ENCODE measurements at regions not wholly inside any gene's neighbourhood (a gene's known extent, or its start where the extent isn't known, plus 50 kb on each side); places are given as distances from the start of the nearest gene placed in this dataset.

DNA sequence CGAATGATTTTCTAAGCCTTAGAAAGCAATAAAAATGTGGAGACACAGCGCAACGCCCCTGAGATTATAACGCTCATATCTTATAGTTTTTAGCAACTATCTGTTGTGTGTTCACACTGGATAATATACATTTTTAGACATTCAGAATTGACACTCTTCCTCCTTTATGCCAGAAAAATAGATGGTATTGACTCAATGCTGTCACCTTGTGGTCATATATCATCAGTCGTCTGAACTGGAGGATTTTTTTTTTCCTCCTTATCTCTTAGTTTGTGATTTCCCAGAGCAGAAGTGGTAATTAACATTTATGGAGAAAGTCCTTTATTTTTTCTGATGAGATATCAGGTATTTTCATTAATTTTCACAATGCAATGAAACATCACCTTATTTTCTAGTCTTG lies 759.6 kb downstream of the RAB28 start:
- H2BK120ac ChIP-seq (ENCODE audit: low read depth, low read length) = no peak overlapping the region
- CTCF ChIA-PET = no interaction called here
- no peaks in the 10 kb centered on the region for H3K36me3 ChIP-seq (ENCODE audit: control insufficient read depth, insufficient read depth, low read length)
- in situ Hi-C loops (cut with MboI; ENCODE audit: low sequenced_read_pairs) (no loop called here), dilution Hi-C loops (cut with HindIII; ENCODE audit: low sequenced_read_pairs, unreplicated experiment) (no loop called here), intact Hi-C loops (cut with micrococcal nuclease) (no loop called here)
- no peak overlapping the region for H2AK9ac ChIP-seq (replicated peaks; ENCODE audit: low read depth, low read length, poor library complexity)
- H3K56ac ChIP-seq (ENCODE audit: extremely low read depth, insufficient read depth, low read length) = no peak overlapping the region
- H2BK5ac ChIP-seq (ENCODE audit: low read depth, low read length, poor library complexity, severe bottlenecking) = no peak overlapping the region
- no peak overlapping the region for H3K4me3 ChIP-seq (ENCODE audit: insufficient read depth, low read depth, low read length)
- H3K27me3 ChIP-seq (ENCODE audit: control insufficient read depth, insufficient read depth, low read length) = no peaks in the 10 kb centered on the region
- H2BK15ac ChIP-seq (ENCODE audit: low read depth, low read length) = no peak overlapping the region
- H3K9me3 ChIP-seq (ENCODE audit: control insufficient read depth, insufficient read depth, low read length) = peaks cover 4% of the 10 kb centered on the region; the same call in 1 of the 2 replicates
- H2AFZ ChIP-seq (replicated peaks; ENCODE audit: low read length, poor library complexity) = no peak overlapping the region
- H2BK20ac ChIP-seq (ENCODE audit: low read depth, low read length) = no peak overlapping the region
- no peak overlapping the region for H3K4ac ChIP-seq (ENCODE audit: low read depth, low read length)
- H3K14ac ChIP-seq (replicated peaks; ENCODE audit: low read depth, low read length) = no peak overlapping the region
- DNase-seq (no peak), ATAC-seq (ENCODE audit: low read depth) (no peak)
- no peak overlapping the region for H3K18ac ChIP-seq (ENCODE audit: low read depth, low read length)
- no peaks in the 10 kb centered on the region for H4K20me1 ChIP-seq (ENCODE audit: insufficient read depth, low read length)
- no peak overlapping the region for H3K23ac ChIP-seq (ENCODE audit: low read depth, low read length)
- H2AK5ac ChIP-seq (ENCODE audit: low read depth, low read length) = no peak overlapping the region
- no peak overlapping the region for H3K27ac ChIP-seq (ENCODE audit: insufficient read depth, low read length)
- no peaks in the 10 kb centered on the region for H3K4me1 ChIP-seq (ENCODE audit: control insufficient read depth, insufficient read depth, low read length)
- no peaks in the 10 kb centered on the region for H3K9me1 ChIP-seq (ENCODE audit: insufficient read depth, low read length)
- no peak overlapping the region for H4K8ac ChIP-seq (ENCODE audit: low read depth in 2 of 2, low read length in 2 of 2)
- no peak overlapping the region for H3K4me2 ChIP-seq (ENCODE audit: low read depth, low read length)
- H4K91ac ChIP-seq (ENCODE audit: insufficient read depth, low read depth, low read length) = no peak overlapping the region
- no TSS peak for BruUV-seq (replicated peaks)
- TF ChIP-seq SMC3 (IDR thresholded peaks at IDR 0.05; ENCODE audit: low read depth, low read length) (peak; percentile 22; the same call in 1 of the 2 replicates), CTCF (conservative IDR thresholded peaks at IDR 0.05; ENCODE audit: low read depth, low read length) (peak; percentile 36), CHD1 (IDR thresholded peaks at IDR 0.05; ENCODE audit: low read depth, low read length) (no peak), NFE2L2 (IDR thresholded peaks at IDR 0.05; ENCODE audit: low read depth, low read length) (no peak), RFX5 (IDR thresholded peaks at IDR 0.05; ENCODE audit: low read depth, low read length) (no peak)
- H4K5ac ChIP-seq (ENCODE audit: low read depth, low read length) = no peak overlapping the region
- no CpG with 5 or more reads among the region's 5 CpGs for WGBS, 2 experiments (ENCODE audit: extremely low coverage in 2 of 2, insufficient read length in 1 of 2)
- H3K9ac ChIP-seq (ENCODE audit: low read depth, low read length) = no peak overlapping the region
- POLR2A ChIA-PET (ENCODE audit: unreplicated experiment) = no interaction called here
- H3K79me1 ChIP-seq (ENCODE audit: low read depth in 1 of 2, low read length in 2 of 2) = no peaks in the 10 kb centered on the region
